T-helper 1 cell treated with Interleukin-12 subunit alpha and Interleukin-12 subunit beta and Interleukin-4 antibody, amounts not matched to agents 30 μg/mL and 1 μg/mL, for 36 hours (primary cell): ENCODE measurements at regions not wholly inside any gene's neighbourhood (a gene's known extent, or its start where the extent isn't known, plus 50 kb on each side); places are given as distances from the start of the nearest gene placed in this dataset.
"Not testable (repeated sequence)": the region's sequence is repeated elsewhere in the genome, so short reads cannot be mapped to it uniquely, and the experiment has no call there.

Experiments used
- H3K27ac Mint-ChIP-seq: one replicate; pipeline ENCODE4 v1.8.0; 2021; ENCODE audit warnings: mild to moderate bottlenecking, mixed read lengths
- H3K27me3 Mint-ChIP-seq: one replicate; pipeline ENCODE4 v1.8.0; 2021; ENCODE audit warnings: low read depth, mixed read lengths
- H3K36me3 Mint-ChIP-seq: one replicate; pipeline ENCODE4 v1.8.0; 2021; ENCODE audit warnings: low read depth, mixed read lengths
- H3K4me1 Mint-ChIP-seq: one replicate; pipeline ENCODE4 v1.8.0; 2021; ENCODE audit warnings: low read depth, mixed read lengths
- H3K4me3 Mint-ChIP-seq: one replicate; pipeline ENCODE4 v1.8.0; 2021; ENCODE audit warnings: mild to moderate bottlenecking, moderate library complexity, mixed read lengths
- H3K9me3 Mint-ChIP-seq: one replicate; pipeline ENCODE4 v1.8.0; 2021; ENCODE audit warnings: mixed read lengths

DNA sequence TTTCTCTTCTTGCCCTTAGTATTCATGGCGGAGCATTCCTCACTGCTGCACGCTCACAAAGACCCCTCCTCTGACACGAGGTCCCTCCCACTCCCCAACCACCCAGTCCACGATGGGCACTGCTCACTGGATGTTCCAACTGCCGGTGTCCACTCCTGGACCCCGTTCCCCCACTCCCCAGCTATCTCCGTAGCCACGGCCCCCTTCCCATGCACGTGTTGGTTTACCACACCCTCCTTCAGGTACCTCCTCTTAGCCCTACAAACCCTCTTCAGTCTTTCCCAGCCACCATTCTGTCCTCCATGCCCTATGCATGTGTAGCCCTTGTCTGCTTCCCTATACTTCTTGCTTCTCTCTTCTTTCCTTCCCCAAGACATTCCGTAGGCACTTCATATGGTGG lies 469.6 kb upstream of the ZNG1F start:
- peaks cover 11% of the 10 kb centered on the region for H3K27me3 Mint-ChIP-seq
- not testable (repeated sequence) for H3K36me3 Mint-ChIP-seq, H3K9me3 Mint-ChIP-seq, H3K4me1 Mint-ChIP-seq, H3K27ac Mint-ChIP-seq, H3K4me3 Mint-ChIP-seq

DNA sequence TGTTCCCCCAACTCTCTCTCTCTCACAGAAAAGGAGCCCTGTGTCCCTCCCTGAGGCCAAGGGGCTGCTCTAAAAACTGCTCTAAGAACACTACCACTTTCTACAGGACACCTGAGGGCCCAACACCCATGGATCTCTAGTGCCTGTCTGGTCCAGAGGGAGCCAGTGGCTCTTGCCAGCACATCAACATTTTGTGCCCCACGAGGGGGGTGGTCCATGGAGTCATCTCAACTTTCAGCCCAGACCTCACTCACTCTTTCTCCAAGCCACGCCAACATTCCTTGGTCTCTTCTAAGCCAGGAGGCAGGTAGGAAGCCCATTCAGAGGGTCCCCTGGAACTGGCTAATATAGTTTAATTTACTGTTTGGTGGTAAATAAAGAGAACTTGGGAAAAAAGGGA lies 469.0 kb upstream of the ZNG1F start:
- not testable (repeated sequence) for H3K4me3 Mint-ChIP-seq, H3K36me3 Mint-ChIP-seq, H3K9me3 Mint-ChIP-seq, H3K4me1 Mint-ChIP-seq, H3K27ac Mint-ChIP-seq
- H3K27me3 Mint-ChIP-seq = peaks cover 11% of the 10 kb centered on the region

DNA sequence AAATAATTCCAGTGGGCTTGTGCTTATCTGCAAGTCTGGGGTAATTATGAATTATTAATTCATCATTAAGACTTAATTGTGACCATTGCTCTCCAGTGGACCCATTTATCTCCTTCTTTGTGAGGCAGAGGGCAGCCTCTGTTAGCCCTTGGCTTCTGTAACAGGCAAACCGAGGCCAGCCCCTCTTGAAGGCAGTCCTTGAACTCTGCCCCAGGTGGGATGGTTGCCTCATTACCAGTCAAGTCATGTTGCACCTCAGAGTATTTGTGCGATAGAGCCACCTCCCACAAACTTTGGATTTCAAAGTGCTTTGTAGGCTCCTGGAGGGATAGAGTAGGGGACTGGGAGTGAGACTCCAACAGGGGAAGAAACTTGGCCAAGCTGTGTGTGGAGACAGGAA lies 468.0 kb upstream of the ZNG1F start:
- not testable (repeated sequence) for H3K4me3 Mint-ChIP-seq, H3K9me3 Mint-ChIP-seq
- H3K27me3 Mint-ChIP-seq = peaks cover 11% of the 10 kb centered on the region

DNA sequence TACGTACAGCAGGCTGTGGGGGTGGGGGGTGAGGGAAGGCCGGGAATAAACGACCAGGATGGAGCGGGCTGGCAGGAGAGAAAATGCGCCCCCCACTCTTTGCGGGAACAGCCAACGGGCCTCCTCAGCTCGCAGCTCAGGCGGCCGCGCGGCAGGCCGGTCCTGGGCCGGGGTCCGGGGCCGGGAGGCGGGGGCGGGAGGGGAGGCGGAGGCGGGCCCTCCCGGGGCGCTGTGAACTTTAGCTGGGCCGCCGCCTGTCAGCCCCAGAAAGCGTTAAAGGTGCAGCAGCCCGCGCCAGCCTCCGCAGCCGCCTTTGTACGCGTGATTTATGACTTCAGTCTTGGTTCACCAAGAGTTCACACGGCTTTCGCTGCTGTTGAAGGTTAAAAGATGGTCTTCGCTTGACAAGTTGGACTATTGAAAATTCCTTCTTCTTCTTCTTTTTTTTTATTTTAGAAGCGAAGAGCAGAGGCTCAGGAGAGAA lies 466.0 kb upstream of the ZNG1F start:
- H3K27ac Mint-ChIP-seq, H3K4me3 Mint-ChIP-seq, H3K4me1 Mint-ChIP-seq, H3K36me3 Mint-ChIP-seq, H3K9me3 Mint-ChIP-seq: not testable (repeated sequence)
- H3K27me3 Mint-ChIP-seq = peaks cover 11% of the 10 kb centered on the region

More for the DNA sequence above, 468.0 kb upstream of the ZNG1F start:
- H3K36me3 Mint-ChIP-seq, H3K27ac Mint-ChIP-seq, H3K4me1 Mint-ChIP-seq: not testable (repeated sequence)

DNA sequence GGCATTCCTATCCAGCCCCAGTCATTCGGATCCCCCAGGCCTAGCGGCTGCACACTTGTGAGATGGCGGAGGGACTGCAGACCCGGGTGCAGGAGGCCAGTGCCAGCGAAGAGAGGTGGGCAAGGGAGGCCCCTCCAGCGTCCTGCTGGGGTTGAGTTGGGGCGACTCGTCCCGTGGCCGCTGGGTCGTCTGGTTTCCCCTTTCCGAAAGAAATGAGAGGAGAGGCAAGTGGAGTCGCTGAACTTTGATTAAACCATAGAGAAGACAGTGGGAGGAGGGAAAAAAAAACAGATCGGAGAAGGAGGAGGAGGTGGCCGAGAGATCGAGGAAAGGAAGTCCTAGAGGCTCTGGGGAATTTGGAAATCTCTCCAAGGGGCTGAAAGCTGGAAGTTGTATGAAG lies 465.2 kb upstream of the ZNG1F start:
- H3K4me3 Mint-ChIP-seq = not testable (repeated sequence)

DNA sequence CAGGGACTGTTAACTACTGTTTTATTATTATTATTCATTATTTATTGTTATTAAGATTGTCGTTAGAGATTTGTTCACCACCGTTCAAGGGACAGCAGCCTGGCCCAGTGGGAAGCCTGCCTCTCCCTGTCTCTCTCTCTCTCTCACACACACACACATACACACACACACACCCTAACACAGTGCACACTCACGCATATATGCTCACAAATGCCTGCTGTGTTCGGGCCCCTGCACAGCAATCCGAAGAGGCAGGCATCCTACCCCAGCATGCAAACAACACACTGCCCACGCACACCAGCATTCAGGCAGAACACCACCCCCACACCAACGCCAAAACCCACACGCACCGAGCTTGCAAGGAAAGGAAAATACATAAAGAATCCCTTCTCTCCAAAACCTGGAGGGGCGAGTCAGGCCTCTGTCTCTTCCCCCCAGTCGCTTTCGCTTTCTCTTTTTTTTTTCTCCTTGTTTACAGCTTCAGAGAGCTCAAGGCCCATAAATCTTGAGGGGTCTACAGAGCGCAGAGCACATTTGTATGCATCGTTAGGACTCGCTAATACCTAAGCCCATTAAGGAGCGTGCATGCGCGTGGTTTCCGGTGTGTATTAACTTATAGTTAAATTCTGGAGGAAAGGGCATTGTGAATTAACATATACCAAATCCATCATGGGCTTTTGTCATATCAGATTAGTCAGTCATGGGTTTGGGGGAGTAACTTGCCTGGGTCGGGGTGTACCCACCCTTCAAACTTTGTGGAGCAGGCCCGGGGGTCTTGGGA lies 464.6 kb upstream of the ZNG1F start:
- not testable (repeated sequence) for H3K9me3 Mint-ChIP-seq, H3K4me1 Mint-ChIP-seq, H3K36me3 Mint-ChIP-seq
- Mint-ChIP-seq H3K4me3 (peak overlapping the region; percentile 32), H3K27ac (peak overlapping the region; percentile 71), H3K27me3 (peaks cover 11% of the 10 kb centered on the region)

More for the DNA sequence above, 465.2 kb upstream of the ZNG1F start:
- not testable (repeated sequence) for H3K4me1 Mint-ChIP-seq, H3K36me3 Mint-ChIP-seq, H3K9me3 Mint-ChIP-seq
- peak overlapping the region; percentile 71 for H3K27ac Mint-ChIP-seq
- H3K27me3 Mint-ChIP-seq = peaks cover 11% of the 10 kb centered on the region

GRCh38 chr9:41652800-41653199 lies 463.7 kb upstream of the ZNG1F start:
- peaks cover 11% of the 10 kb centered on the region for H3K27me3 Mint-ChIP-seq
- H3K36me3 Mint-ChIP-seq, H3K4me3 Mint-ChIP-seq, H3K4me1 Mint-ChIP-seq, H3K27ac Mint-ChIP-seq, H3K9me3 Mint-ChIP-seq: not testable (repeated sequence)

GRCh38 chr9:41652100-41652713 lies 463.1 kb upstream of the ZNG1F start:
- not testable (repeated sequence) for H3K9me3 Mint-ChIP-seq, H3K4me3 Mint-ChIP-seq, H3K4me1 Mint-ChIP-seq, H3K27ac Mint-ChIP-seq, H3K36me3 Mint-ChIP-seq
- peaks cover 10% of the 10 kb centered on the region for H3K27me3 Mint-ChIP-seq

DNA sequence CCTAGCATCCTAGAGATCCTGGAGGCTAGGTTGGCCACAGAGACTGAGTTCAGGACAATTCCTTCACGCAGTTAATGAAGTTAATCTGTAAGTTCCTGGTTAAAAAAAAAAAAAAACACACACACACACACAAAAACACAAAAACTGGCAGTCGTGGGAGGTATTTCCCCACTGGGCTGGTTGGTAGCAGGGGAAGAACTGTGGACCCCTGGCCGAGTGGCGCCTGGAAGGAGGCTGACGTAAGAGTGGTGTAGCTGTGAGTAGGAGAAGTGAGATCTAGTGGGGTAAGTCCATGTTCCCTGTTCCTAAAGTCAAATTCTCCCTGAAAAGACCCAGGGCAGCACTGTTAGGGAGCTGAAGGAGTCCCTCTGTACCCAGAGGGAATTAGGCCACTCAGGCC lies 461.0 kb upstream of the ZNG1F start:
- not testable (repeated sequence) for H3K27ac Mint-ChIP-seq, H3K9me3 Mint-ChIP-seq, H3K36me3 Mint-ChIP-seq, H3K4me1 Mint-ChIP-seq, H3K27me3 Mint-ChIP-seq, H3K4me3 Mint-ChIP-seq

- not testable (repeated sequence) for H3K27me3 Mint-ChIP-seq, H3K36me3 Mint-ChIP-seq, H3K4me3 Mint-ChIP-seq, H3K9me3 Mint-ChIP-seq, H3K27ac Mint-ChIP-seq, H3K4me1 Mint-ChIP-seq
Observed at GRCh38 chr9:41648564-41648963, 459.4 kb upstream of the ZNG1F start.

DNA sequence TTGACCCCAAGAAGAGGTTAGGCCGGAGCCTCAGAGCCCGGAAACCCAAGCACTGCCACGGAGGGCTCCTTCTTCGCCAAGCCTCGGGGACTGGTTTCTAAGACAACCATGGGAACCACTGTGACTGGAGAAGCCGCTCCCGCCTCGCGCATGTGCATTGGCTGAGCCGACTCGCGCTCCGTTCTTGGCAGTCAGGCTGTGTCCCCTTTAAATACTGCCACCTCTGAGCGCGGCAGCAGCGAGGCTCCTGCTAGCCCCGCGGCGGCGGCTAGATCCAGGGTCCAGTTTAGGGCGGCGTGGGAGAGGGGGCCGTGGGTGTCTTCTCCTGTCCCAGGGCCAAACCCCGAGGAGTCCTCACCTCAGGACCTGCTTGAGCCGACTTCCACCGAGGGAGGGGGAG lies 457.1 kb upstream of the ZNG1F start:
- H3K27ac Mint-ChIP-seq, H3K36me3 Mint-ChIP-seq, H3K4me3 Mint-ChIP-seq, H3K27me3 Mint-ChIP-seq, H3K9me3 Mint-ChIP-seq, H3K4me1 Mint-ChIP-seq: not testable (repeated sequence)

DNA sequence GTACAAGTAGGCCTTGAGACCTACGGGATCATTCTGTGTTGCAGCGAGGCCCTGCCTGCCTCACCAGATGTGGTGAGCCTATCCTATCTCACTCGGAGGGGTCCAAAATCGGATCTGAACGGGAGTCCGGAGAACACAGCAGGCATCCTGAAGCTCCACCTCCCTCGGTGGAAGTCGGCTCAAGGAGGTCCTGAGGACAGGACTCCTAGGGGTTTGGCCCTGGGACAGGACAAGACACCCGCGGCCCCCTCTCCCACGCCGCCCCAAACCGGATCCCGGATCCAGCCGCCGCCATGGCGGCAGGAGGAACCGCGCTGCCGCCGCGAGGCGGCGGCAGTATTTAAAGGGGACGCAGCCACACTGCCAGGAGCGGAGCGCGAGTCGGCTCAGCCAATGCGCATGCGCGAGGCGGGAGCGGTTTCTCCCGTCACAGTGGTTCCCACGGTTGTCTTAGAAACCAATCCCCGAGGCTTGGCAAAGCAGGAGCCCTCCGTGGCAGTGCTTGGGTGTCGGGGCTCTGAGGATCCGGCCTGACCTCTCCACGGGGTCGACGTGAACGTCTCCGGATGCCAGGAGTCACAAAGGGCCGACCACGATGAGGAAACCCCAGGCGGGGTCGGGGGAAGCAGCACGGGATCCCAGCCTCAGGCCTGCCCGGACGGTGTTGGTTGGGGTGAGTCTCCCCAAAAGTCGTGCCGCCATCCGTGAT lies 454.6 kb upstream of the ZNG1F start:
- H3K36me3 Mint-ChIP-seq, H3K9me3 Mint-ChIP-seq, H3K4me1 Mint-ChIP-seq, H3K27me3 Mint-ChIP-seq: not testable (repeated sequence)
- peak overlapping the region; percentile 36 for H3K27ac Mint-ChIP-seq
- peak overlapping the region; percentile 83 for H3K4me3 Mint-ChIP-seq

GRCh38 chr9:41633726-41634125 lies 444.6 kb upstream of the ZNG1F start:
- not testable (repeated sequence) for H3K9me3 Mint-ChIP-seq, H3K27ac Mint-ChIP-seq, H3K4me3 Mint-ChIP-seq, H3K27me3 Mint-ChIP-seq, H3K36me3 Mint-ChIP-seq, H3K4me1 Mint-ChIP-seq

DNA sequence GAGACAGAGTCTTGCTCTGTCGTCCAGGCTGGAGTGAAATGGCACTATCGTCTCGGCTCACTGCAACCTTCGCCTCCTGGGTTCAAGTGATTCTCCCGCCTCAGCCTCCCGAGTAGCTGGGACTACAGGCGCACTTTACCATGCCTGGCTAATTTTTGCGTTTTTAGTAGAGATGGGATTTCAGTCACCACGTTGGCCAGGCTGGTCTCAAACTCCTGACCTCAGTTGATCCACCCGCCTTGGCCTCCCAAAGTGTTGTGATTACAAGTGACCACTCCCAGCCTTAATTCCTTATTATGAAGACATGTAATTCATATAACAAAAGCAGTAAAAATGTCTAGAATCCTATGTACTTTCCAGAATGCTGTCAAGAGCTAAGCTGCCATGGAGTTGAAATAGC lies 434.5 kb upstream of the ZNG1F start:
- H3K27me3 Mint-ChIP-seq, H3K36me3 Mint-ChIP-seq, H3K4me1 Mint-ChIP-seq, H3K27ac Mint-ChIP-seq, H3K9me3 Mint-ChIP-seq, H3K4me3 Mint-ChIP-seq: not testable (repeated sequence)

GRCh38 chr9:41619254-41619653 lies 430.1 kb upstream of the ZNG1F start:
- not testable (repeated sequence) for H3K36me3 Mint-ChIP-seq, H3K4me3 Mint-ChIP-seq, H3K9me3 Mint-ChIP-seq, H3K27ac Mint-ChIP-seq, H3K4me1 Mint-ChIP-seq, H3K27me3 Mint-ChIP-seq
